NOMO-1 (cell line): ENCODE measurements at regions not wholly inside any gene's neighbourhood (a gene's known extent, or its start where the extent isn't known, plus 50 kb on each side); places are given as distances from the start of the nearest gene placed in this dataset.
"Not testable (repeated sequence)": the region's sequence is repeated elsewhere in the genome, so short reads cannot be mapped to it uniquely, and the experiment has no call there.

Source experiments
- DNase-seq, 2 experiments: peaks; one replicate each; lab custom pipeline; 2025; ENCODE audit not compliant: unreplicated experiment in 2 of 2; lab: John Stamatoyannopoulos, UW

DNA sequence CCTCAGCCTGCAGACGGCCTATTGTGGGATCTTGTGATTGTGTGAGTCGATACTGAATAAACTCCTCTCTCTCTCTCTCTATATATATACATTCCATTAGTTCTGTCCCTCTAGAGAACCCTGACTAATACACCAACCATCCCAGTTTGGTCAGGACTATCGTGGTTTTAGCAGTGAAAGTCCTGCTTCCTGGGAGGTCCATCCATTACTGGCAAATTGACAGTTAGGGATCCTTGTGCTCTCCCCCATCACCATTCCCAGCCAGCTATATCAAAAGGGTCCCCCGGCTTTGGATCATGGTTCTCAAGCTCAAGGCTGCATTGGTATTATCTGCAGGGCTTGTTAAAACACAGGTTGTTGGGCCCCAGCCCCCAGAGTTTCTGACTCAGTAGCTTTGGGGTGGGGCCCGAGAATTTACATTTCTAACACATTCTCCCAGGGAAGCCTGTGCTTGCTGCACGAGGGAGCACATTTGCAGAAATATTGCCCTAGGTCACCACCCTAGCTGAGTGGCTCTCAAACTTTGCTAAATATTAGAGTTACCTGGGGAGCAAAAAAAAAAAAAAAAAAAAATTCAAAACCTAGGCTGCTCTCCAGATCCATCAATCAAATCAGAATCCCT lies 899.1 kb upstream of the AUTS2 start:
- no peak for DNase-seq

DNA sequence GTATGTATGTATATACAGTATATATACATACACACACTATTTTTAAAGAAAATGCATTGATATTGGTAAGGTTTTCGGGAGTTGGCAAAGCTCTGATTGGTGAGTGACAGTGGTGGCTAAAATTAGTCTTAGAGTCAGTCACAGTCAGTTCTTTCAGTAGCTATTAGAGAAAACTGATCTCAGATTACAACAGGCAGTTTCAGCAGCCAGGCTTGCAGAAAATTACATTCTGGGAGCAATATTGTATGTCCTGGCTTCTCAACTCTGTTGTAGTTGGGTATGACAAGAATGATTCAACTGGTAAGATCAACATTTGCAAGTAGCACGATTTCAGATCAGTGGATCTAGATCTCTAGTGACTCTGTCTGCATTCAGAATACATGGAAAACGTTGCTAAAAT lies 897.9 kb upstream of the AUTS2 start:
- no peak for DNase-seq

GRCh38 chr7:68706291-68706690 lies 892.0 kb upstream of the AUTS2 start:
- peak; percentile 8 to 56 for DNase-seq

DNA sequence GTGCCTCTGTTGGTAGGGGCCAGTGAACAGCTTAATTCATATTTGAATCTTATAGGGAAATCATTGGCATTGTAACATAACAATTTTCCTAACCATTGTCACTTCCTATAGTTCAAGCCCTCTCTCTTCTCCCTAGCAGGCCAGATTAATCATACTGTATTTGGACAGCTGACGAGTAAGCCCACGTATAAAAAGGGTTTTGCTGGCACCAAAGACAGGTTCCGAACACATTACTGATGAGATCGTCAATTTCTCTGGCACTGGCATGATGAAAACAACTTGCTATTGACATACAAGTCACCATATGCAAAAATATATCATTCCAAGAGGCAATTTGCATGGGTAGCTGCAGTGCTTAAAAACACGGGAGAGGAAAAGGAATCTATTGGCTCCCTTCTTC lies 891.1 kb upstream of the AUTS2 start:
- DNase-seq, result no peak

GRCh38 chr7:68707958-68708357 lies 890.3 kb upstream of the AUTS2 start:
- DNase-seq, result no peak

DNA sequence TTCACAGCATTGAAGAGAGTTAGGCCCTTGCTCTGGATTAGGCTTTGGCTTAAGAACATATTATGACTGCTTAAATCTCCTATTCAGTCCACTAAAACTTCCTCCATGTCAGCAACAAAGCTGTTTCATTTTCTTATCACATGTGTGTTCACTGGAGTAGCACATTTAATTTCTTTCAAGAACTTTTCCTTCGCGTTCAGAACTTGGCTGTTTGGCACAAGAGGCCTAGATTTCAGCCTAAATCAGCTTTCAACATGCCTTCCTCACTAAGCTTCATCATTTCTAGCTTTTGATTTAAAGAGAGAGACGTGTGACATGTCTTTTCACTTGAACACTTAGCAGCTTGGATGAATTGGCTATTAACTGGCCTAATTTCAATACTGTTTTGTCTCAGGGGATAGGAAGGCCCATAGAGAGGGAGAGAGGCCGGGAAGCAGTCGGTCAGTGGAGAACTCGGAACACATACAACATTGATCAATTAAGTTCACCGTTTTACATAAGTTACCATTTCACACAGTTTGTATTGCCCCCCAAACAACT lies 885.2 kb upstream of the AUTS2 start:
- DNase-seq, result no peak

- DNase-seq, result not testable (repeated sequence)
Observed at GRCh38 chr7:68714135-68714534, 884.1 kb upstream of the AUTS2 start.

GRCh38 chr7:68715907-68716306 lies 882.4 kb upstream of the AUTS2 start:
- no peak for DNase-seq

GRCh38 chr7:68717176-68717575 lies 881.1 kb upstream of the AUTS2 start:
- DNase-seq, result no peak

- no peak for DNase-seq
Observed at GRCh38 chr7:68718097-68718551, 880.2 kb upstream of the AUTS2 start.

- DNase-seq, result no peak
Observed at GRCh38 chr7:68720697-68721096, 877.6 kb upstream of the AUTS2 start.

DNA sequence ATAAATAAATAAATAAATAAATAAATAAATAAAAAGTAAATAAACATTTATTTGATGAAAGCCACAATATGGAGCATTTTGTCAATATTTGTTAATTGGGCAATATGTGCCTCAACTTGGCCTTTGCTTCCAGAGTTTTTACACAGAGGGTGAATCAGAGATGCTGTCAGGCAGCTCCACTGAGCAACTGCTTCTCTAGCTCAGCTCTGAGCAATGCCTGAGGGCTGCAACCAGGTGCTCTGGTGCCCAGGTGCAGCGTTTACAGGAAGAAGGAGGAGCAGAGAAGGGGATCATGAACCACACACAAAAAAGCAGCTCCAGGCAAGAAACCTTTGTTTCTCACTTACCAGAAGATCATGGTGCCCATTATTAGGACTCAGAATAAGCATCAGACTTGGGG lies 876.2 kb upstream of the AUTS2 start:
- no peak for DNase-seq

GRCh38 chr7:68724965-68725364 lies 873.3 kb upstream of the AUTS2 start:
- no peak for DNase-seq

DNA sequence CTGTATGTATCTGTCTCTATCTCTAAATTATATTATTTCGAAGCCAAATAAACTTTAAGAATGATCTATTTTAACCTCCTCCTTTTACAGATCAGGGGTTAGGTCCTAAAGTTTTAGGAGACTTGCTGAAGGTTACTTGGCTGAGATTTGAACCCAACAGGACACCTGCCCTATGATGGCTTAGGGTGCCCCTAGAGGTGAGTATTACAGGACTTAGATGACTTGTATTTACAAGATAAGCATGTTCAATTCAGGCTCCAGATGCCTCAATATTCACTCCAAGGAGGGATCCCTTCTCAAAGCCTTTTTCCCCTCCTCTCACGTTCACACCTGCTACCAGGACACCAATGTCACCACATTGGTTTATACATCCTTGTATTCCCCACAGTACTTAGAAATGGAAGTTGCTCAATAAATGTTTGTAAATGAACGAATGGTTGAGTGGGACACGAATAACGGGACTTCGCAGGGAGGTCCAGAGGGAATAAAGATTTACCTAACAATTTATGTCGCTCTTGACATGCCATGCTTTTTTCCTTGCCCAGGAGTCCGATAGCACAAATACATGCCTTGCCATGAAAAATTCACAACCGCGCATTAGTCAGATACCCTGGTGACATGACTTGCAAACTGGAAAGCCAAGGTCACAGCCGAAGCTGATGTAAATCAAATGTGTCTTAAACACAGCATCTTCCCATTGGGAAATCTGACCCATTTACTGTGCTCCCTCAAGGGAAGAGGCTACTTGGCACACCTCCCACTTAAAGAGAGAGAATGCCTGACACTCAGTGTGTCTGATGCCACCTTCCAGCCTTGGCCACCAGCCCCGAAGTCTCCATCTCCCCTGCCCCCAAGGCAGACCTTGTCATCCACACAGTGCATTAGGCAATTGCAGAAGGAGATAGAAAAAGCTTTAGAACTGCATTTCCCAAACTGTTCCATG lies 872.2 kb upstream of the AUTS2 start:
- DNase-seq, result no peak

GRCh38 chr7:68728720-68729119 lies 869.6 kb upstream of the AUTS2 start:
- not testable (repeated sequence) for DNase-seq

- no peak for DNase-seq
Observed at GRCh38 chr7:68729371-68729770, 868.9 kb upstream of the AUTS2 start.

GRCh38 chr7:68730194-68730593 lies 868.1 kb upstream of the AUTS2 start:
- no peak for DNase-seq

GRCh38 chr7:68730964-68731363 lies 867.3 kb upstream of the AUTS2 start:
- DNase-seq, result no peak

DNA sequence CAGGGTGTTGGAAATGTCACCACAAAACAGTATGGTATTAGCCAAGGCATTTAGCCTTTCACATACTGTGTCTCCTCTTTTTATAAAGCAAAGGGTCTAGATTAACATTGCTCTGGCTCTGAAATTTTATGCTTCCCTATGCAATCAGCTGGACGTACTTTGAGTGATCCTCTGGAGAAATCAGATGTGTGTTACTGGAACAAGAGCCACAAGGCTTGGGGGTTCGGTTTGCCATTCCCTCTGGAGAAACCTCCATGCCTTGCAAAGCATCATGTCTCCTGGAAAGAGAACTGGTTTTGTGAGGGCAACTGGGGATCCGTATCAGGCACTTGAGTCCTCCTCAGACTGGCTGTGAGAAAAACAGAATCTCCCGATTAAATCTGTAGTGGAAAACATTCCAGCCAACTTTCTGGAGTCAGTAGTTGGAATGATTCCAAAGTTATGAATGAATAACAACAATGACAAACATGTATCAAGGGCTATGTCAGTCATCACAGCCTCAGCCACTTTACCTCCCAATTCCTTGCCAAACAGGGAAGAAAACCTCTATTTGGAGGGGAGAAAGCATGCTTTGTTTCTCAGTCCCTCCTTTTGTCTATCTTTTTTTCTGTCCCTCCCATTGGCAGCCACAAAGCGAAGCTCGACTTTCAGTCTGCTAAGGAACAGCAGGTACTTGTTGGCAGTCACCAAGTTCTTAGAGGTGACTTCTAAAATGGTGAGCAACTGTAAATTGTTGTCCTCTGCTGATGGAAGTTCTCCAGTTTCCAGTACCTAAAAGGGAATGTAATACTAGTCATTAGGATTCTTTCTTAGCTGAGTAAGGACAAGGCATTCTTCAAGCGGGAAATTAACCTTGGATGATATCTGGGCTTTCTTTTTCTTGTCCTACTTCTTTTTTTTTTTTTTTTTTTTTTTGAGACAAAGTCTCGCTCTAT lies 864.8 kb upstream of the AUTS2 start:
- no peak for DNase-seq

DNA sequence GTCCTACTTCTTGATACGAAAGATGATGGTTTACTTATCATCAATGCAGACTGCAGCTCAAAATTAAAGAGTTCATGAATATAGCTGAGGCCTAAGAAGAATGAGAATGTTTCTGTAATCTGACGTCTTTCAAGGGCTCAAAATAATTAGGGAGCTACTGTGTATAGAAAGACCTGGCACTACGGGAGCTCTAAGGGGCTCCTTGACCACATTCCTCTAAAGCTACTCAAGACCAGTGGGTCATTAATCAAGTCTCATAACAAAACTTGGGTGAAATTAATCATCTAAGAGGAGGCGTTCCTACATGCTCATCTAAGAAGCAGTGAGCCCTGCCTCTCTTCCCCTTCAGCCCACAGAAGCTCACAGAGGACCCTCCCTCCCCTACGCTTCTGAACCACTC lies 863.8 kb upstream of the AUTS2 start:
- no peak for DNase-seq

- DNase-seq, result no peak
Observed at GRCh38 chr7:68739306-68739705, 859.0 kb upstream of the AUTS2 start.
